G401 (cell line): ENCODE measurements at regions not wholly inside any gene's neighbourhood (a gene's known extent, or its start where the extent isn't known, plus 50 kb on each side); places are given as distances from the start of the nearest gene placed in this dataset.
A peak's percentile ranks its signal among the peaks of the same experiment; 100 is the strongest.
"Not testable (repeated sequence)": the region's sequence is repeated elsewhere in the genome, so short reads cannot be mapped to it uniquely, and the experiment has no call there.

Experiments used
- DNase-seq: peaks from one replicate; pipeline ENCODE4 v3.0.0-alpha.2; 2015; ENCODE audit warnings: low spot score
- in situ Hi-C: cut with HindIII; loops from 2 replicates; pipeline ENCODE4 v1.10.0; 2016; ENCODE audit warnings: low sequenced_read_pairs, mixed read lengths

DNA sequence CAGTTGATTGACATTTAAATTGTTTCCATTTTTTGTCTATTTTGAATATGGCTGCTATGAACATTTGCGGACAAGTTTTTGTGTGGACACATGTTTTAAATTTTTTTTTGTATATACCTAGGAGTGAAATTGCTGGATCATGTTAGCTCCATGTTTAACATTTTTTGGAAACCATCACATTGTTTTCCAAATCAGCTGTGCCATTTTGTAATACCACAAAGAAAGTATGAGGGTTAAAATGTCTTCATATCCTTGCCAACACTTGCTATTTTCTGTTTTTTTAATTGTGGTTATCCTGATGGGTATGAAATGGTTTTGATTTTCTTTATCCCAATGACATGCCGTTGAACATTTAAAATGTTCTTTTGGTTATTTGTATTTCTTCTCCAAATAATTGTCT is 52.1 kb downstream of the CARTPT start:
- DNase-seq: no peak
- in situ Hi-C loops: no loop called here

DNA sequence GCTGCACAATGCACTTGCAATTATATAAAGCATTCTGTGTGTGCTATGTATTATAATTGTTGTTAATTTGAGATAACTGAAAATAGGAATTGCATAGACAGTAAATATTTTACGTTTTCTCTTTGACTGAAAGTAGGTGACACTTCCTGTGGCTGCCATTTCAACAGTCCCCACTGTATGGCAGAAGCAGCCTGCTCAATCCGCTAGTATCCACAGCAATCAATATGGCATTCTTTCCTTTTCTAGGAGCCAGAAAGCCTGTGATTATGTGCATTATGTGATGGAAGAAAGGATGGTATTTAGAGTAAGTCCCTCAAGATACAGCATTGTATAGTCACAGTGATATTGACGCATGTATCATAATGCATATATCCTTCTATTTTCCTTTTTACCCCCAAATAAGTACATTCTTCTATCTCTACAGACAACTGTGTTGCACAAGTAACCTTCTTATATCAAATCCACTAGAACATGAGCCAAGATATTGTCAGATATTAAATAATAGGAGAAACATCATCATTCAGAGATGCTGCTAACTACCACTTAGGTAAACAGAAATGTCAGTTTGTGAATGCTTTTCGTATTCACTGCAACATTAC is 59.7 kb downstream of the CARTPT start:
- peak; percentile 79 for DNase-seq
- in situ Hi-C loops: no loop called here

DNA sequence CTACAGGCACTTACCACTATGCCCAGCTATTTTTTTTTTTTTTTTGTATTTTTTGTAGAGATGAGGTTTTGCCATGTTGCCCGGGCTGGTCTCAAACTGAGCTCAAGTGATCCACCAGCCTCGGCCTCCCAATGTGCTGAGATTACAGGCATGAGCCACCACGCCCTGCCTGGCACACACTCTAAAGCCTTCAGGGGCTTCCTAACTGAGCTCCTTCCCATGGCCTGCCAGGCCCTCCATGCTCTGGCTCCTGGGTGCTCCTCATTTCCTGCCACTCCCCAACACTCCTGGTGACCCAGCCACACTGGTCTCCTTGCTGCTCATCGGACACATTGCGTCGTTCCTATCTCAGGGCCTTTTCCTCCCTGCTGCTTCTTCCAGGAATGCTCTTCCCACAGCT is 61.5 kb downstream of the CARTPT start:
- in situ Hi-C loops: no loop called here
- no peak for DNase-seq

DNA sequence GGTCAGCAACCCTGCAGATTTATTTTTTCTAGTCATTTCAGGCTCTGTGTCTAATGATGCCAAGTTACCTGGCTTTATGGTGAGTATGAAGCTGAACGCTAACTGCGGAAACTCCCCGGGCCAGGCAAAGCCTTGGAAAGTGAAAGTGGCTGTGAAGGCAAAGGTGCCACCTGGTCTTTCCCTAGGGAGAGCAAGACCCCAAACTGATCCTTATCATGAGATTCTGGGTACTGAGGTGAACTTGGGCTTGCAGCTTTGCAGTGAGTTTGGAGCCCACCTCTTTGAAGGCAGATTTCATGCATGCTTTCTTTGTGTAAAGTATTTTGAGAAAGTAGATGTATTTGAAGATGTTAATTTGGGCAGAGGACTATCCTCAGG is 63.3 kb downstream of the CARTPT start:
- DNase-seq: no peak
- in situ Hi-C loops: no loop called here

DNA sequence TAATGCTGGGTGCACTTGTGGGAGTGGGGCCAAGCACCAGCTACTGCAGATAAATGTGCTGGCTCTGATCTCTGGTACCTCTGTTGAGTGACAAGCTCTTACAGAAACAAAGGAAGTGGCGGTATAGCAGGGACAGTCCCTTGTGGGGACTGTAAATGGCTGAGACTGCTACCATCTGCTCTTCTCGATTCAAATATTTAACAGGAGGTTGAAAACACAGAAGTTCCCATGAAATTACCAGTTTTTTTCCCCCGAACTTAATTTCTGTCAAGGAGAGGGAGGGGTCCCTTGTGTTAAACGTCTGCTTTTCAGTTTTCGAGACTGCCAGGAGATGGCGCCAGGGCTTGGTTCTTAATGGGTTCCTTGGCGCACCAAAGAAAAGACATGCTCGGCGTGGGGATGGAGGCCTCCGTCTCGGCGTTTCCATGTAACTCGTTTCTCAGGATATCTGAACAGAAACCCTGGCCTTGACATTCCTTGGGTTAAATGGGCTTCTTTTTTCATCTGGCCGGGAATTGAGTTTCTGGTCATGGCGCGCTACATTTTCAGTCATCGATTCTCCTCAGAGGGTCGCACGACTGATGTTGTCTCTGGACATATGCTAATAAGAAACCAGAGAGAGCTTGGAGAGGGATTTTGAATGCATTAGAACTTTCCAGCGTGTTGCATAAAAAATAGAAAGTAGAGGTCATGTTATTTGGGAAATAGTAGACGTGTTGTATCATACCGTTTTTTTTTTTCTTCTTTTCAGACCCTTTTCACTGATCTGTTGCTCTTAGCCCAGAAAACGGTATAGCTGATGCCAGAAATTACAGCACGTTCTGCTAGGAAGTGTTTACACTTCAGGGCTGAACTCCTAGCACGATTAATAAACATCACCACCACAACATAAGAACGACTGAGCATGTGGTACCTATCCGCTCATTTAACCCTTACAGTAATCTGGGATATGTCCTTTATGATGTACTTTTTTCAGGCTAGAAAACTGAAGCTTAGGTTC is 64.0 kb downstream of the CARTPT start:
- peak; percentile 92 for DNase-seq
- in situ Hi-C loops: no loop called here

DNA sequence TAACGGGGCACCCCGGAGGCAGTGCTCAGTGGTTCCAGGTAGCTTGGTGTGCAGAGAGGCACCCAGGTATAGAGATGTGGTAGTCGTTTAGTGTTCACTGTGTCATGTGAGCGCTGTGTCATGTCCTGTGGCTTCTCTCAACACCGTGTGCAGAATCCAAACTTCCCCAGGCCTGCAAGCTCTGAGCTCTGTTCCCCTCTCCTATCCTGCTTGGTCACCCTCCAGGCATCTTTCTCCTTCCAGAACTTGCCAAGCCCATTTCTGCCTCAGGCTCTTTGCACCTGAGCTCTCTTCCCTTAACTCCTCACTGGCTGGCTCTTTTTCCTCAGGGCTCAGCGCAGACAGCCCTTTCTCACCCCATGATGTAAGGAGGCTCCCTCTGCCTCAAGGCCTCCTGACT is 64.8 kb downstream of the CARTPT start:
- DNase-seq: no peak
- in situ Hi-C loops: no loop called here

DNA sequence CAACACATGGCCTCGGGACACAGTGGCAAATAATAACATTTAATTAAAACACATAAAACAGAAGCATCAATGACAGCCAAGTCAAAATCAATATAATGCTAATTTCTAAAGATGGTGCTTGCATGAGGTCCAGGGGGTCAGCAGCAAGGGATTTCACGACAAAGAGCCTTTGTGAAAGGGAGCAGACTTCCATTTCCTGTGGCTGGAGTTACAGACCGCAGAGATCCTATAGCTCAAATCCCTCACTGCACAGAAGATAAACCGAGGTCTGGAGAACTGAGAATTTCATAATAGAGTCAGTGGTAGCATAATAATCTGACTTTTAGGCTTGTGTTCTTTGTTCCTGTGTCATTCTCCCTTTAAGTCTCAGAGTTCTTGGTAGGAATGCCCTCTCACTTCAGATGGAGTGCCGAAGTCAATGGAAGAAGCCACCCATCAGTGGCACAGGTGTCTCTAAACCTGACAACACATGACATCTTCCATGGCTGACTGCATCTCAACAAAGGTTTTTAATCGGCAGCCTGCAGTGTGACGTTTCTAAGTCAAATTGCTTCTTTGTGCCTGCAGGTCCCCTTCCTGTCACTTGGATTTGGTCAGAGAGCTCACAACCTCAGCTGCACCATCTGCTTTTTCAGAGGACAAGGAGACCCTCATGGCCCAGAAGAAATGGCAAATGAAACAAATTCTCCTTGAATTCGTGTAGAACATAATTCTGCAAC is 67.4 kb downstream of the CARTPT start:
- DNase-seq: no peak
- in situ Hi-C loops: no loop called here

DNA sequence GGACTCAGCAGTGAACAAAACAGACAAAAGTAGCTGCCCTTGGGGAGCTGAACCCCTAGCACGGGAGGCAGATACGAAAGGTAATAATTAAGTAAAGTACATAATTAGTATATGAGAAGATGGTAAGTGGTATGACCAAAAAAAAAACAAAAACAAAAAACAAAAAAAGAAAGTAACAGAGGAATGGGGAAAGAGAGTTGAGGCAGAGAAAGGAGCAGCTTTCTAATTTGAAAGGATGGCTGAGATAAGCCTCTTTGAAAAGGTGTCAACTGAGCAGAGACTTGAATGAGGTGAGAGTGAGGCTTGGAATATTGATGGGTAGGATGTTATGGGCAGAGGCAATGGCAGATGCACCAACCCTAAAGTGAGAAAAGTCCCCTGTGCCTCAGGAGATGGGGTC is 69.7 kb downstream of the CARTPT start:
- DNase-seq: no peak
- in situ Hi-C loops: no loop called here

DNA sequence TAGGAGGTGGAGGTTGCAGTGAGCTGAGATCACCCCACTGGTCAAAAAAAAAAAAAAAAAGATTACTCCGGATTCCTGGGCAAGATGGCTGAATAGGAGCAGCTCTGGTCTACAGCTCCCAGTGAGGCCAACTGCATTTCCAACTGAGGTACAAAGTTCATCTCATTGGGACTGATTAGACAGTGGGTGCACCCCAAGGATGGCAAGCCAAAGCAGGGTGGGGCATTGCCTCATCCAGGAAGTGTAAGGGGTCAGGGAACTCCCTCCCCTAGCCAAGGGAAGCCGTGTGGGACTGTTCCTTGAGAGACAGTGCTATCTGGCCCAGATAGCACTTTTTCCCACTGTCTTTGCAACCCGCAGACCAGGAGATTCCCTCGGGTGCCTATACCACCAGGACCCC is 70.7 kb downstream of the CARTPT start:
- in situ Hi-C loops: no loop called here

DNA sequence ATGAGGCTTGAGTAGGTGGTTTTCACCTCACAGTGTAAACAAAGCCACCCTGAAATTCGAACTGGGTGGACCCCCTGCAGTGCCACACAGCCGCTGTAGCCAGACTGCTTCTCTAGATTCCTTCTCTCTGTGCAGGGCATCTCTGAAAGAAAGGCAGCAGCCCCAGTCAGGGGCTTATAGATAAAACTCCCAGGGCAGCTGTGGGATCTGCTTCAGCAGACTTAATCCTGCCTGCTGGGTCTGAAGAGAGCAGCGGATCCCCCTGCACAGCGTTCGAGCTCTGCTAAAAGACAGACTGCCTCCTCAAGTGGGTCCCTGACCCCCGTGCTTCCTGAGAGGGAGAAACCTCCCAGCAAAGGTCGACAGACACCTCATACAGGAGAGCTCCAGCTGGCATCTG is 71.4 kb downstream of the CARTPT start:
- in situ Hi-C loops: no loop called here
- no peak for DNase-seq

More for the DNA sequence above, 70.7 kb downstream of the CARTPT start:
- DNase-seq: no peak

DNA sequence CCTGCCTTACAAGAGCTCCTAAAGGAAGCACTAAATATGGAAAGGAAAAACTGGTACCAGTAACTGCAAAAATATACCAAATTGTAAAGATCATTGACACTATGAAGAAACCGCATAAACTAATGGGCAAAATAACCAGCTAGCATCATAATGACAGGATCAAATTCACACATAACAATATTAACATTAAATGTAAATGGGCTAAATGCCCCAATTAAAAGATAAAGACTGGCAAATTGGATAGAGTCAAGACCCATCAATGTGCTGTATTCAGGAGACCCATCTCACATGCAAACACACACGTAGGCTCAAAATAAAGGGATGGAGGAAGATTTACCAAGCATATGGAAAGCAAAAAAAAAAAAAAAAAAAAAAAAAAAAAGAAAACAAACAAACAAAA is 73.0 kb downstream of the CARTPT start:
- DNase-seq, in situ Hi-C loops: not testable (repeated sequence)

DNA sequence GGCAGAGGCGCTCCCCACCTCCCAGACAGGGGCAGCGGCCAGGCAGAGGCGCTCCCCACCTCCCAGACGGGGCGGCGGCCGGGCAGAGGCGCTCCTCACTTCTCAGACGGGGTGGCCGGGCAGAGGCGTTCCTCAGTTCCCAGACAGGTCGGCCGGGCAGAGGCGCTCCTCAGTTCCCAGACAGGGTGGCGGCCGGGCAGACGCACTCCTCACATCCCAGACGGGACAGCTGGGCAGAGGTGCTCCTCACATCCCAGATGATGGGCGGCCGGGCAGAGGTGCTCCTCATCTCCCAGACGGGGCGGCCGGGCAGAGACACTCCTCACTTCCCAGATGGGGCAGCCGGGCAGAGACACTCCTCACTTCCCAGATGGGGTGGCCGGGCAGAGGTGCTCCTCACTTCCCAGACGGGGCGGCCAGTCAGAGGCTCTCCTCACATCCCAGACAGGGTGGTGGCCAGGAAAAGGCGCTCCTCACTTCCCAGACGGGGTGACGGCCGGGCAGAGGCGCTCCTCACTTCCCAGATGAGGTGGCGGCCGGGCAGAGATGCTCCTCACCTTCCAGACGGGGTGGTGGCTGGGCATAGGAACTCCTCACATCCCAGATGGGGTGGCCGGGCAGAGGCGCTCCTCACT is 75.1 kb downstream of the CARTPT start:
- DNase-seq: no peak
- in situ Hi-C loops: no loop called here

DNA sequence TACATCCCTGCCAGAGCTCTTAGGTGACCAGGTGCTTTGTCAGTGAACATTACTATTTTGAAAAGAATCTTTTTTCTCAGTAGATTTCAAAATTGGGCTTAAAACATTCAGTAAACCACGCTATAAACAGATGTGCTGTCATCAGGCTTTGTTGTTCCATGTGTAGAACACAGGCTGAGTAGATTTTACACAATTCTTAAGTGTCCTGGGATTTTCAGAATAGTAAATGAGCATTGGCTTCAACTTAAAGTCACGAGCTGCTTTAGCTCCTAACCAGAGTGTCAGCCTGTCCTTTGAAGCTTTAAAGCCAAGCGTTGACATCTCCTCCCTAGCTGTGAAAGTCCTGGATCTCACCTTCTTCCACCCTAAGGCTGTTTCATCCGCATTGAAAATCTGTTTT is 83.6 kb downstream of the CARTPT start:
- in situ Hi-C loops: no loop called here
- DNase-seq: no peak

DNA sequence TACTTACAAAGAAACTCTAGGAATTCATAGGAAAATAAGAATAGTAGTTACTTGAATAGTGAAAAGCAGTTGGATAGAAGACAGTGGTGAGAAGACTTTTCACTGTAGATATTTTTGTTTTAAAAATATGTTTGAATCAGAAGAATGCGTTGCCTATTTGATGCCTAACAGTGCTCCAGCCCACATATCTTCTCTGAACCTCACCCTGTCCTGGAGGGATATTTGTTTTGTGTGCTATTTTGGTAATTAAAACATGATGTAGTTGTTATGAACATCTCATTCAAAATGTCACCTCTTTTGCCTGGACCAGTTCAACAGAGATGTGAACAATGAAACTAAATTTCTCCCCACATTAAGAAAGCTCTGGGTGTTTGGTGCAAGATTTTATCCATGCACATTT is 87.6 kb downstream of the CARTPT start:
- DNase-seq: no peak
- in situ Hi-C loops: no loop called here

DNA sequence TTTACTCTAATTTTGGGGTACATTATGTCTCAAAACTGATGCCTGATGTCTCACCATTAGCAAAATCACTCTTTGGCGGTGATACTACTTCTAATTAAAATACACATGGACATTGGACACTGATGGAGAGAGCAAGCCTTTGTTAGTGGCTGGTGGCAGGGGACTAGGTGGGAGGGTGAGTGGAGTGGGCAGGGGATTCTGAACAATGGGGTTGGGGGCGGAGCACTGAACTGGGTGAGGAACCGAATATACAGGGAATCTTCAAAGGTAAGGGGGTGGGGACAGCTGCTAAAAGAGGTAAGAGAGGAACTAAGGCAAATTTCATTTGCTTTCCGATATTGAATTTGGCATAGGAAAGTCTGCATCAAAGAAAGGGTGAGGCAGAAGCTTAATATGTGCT is 88.8 kb downstream of the CARTPT start:
- in situ Hi-C loops: no loop called here
- no peak for DNase-seq

DNA sequence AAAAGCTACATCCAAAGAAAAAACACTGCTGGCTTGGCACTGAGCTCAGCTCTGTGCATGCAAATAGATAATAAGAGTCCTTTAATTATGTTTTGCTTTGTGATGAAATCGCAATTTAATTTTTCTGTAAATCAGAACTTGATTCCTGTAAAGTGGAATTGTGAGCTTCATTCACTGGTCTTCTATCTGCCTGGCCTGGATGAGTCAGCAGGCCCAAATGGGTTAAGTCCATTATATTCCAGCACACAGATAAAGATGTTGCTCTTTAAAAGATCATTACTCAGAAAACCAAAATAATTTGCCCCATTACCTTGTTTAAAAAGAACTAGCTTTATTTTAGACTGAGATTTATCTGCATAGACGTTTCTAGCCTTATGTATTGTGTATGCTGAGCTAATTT is 90.4 kb downstream of the CARTPT start:
- DNase-seq: peak; percentile 56
- in situ Hi-C loops: no loop called here

DNA sequence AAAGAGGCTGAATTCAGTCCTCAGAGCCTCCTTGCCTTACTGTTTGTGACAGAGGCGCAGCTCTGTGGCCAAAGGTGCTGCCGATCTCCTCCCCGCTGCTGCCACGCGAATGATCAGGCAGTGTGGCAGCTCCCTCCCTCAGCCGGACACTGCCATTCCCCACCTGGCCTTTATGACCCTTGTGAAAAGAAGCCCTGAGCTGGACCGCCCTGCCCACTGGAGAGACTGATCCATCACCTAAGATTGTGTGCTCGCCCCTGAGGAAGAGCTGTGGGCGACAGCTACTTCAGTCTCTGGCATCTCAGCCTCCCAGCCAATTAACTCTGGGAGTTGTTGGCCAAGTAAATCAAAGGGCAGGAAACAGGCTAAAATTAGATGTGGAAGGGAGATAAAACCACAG is 90.9 kb downstream of the CARTPT start:
- DNase-seq: peak; percentile 80
- in situ Hi-C loops: no loop called here

DNA sequence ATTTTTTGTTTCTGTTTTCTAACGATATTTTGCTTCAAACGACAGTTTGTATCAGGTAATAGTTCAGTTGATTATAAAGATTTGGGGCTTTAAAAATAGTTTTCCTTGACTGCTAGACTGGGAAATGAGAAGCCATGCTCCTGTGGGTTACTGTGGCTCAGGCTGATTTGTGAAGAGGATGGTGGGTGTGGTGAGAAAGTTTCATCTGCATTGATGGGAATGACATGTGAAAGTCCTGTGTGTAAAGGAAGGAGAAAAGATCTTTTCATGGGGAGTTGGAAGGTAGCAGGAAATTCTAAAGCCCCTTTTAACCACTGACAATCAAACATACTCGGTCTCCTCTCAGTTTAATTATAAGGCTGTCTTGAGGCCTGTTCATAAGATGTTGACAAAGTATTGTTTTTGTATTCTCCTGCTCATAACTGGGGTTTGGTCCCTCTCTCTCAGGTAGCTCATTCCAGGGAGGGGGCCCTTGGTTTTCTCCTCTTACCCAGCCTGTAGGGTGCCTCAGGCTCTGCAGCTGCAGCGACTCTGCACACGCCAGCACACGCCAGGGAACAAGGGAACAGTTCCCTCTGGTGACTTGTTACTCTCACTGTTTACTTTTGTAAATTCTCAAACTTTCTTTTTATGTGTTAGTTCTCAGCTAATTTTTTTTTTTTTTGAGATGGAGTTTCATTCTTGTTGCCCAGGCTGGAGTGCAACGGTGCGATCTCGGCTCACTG is 91.6 kb downstream of the CARTPT start:
- in situ Hi-C loops: no loop called here

DNA sequence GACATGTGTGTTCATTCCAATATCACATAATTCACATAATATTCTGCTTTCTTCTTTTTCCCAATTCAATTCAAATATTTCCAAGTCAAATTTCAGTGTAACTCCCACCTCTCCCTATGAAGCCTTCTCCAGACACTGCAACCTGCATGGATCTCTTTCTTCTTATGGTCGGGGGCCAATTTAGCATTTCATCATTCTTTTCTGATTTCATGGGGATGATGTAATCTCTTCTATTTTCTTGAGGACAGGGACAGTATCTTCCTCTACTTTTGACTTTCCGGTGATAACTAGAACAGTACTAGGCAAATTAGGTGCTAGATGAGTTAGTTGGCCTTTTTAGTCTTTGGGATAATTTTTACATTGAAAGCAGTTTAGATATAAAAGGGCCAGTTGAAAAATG is 92.7 kb downstream of the CARTPT start:
- in situ Hi-C loops: no loop called here

More for the DNA sequence above, 91.6 kb downstream of the CARTPT start:
- DNase-seq: no peak

More for the DNA sequence above, 92.7 kb downstream of the CARTPT start:
- DNase-seq: no peak
